ENCODE measurements at regions not wholly inside any gene's neighbourhood (a gene's known extent, or its start where the extent isn't known, plus 50 kb on each side); places are given as distances from the start of the nearest gene placed in this dataset.
"Not testable (repeated sequence)": the region's sequence is repeated elsewhere in the genome, so short reads cannot be mapped to it uniquely, and the experiment has no call there.

DNA sequence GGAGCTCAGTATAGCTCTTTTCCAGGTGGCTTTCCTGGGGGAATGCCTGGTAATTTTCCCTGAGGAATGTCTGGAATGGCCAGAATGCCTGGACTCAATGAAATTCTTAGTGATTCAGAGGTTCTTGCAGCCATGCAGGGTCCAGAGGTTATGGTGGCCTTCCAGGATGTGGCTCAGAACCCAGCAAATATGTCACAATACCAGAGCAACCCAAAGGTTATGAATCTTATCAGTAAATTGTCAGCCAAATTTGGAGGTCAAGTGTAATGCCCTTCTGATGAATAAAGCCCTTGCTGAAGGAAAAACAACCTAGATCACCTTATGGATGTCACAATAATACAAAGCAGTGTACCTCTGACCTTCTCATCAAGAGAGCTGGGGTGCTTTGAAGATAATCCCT is 100.3 kb downstream of the TMEM167A start:
- H3K9me3 Mint-ChIP-seq (ENCODE audit: insufficient read depth): peaks cover 25% of the 10 kb centered on the region
- DNase-seq; H3K36me3 Mint-ChIP-seq (ENCODE audit: low read depth); H3K4me3 Mint-ChIP-seq; ATAC-seq; H3K27ac Mint-ChIP-seq; POLR2A ChIA-PET; H3K27me3 Mint-ChIP-seq (ENCODE audit: low read depth); H3K4me1 Mint-ChIP-seq (ENCODE audit: low read depth); CTCF ChIA-PET: not testable (repeated sequence)

DNA sequence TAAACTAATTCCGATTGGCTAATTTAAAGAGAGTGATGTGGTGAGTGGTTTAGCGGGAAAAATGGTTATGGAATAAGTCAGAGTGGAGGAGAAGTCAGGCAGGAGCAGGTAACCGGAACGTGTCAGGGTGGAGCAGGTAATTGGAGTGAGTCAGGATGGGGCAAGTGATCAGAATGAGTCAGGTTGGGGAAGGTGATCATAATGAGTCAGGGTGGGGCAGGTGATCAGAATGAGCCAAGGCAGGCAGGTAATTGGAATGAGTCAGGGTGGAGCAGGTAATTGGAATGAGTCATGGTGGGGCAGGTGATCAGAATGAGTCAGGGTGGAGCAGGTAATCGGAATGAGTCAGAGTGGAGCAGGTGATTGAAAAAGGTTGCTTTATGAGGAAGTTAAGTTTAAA is 101.4 kb downstream of the TMEM167A start:
- Mint-ChIP-seq H3K4me3 (no peak overlapping the region), H3K36me3 (ENCODE audit: low read depth) (no peaks in the 10 kb centered on the region), H3K27me3 (ENCODE audit: low read depth) (no peaks in the 10 kb centered on the region), H3K9me3 (ENCODE audit: insufficient read depth) (peaks cover 25% of the 10 kb centered on the region), H3K27ac (no peak overlapping the region), H3K4me1 (ENCODE audit: low read depth) (no peaks in the 10 kb centered on the region)
- no peak for DNase-seq
- CTCF ChIA-PET: no interaction called here
- POLR2A ChIA-PET: no interaction called here
- no peak for ATAC-seq

DNA sequence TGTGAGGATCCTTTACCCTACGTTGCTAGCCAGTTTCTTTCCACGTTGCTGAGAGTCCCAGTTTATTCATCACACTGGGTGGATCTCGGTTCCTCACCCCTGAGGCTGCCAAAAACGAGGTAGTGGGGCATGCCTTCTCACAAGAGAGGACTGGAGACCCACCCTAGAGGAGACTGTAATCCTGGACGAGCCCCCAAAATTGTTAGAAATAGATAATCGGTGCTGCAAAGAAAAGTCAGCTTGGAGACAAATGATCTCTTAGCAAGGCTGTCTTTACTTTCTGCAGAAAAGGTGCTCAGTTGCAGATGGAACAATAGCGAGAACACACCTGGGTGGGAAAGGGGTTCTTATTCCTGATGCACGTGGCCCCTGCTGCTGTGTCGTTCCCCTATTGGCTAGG is 101.8 kb downstream of the TMEM167A start:
- ATAC-seq (no peak), DNase-seq (no peak)
- Mint-ChIP-seq H3K27me3 (ENCODE audit: low read depth) (no peaks in the 10 kb centered on the region), H3K36me3 (ENCODE audit: low read depth) (no peaks in the 10 kb centered on the region), H3K4me3 (no peak overlapping the region), H3K4me1 (ENCODE audit: low read depth) (no peaks in the 10 kb centered on the region), H3K27ac (no peak overlapping the region), H3K9me3 (ENCODE audit: insufficient read depth) (peaks cover 25% of the 10 kb centered on the region)
- ChIA-PET CTCF (no interaction called here), POLR2A (no interaction called here)

DNA sequence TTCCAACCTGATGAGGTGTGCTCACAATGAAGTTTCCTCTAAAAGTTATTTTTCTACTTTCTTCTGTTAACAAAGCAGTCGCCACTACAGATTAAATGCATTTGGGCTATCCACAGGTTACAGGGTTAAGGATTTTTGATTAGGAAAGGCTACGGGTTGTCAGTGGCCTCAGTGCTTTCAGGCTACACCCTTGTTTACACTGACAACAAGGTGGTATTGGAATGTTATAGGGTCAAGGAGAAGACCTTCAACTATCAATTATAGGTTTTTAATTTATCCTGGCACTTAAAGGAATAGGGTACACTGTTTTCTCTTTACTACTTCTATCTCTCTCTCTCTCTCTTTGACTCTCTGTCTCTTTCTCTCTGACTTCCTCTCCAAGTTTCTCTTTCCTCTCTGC is 102.8 kb downstream of the TMEM167A start:
- H3K27ac Mint-ChIP-seq; ATAC-seq; POLR2A ChIA-PET; DNase-seq; H3K4me1 Mint-ChIP-seq (ENCODE audit: low read depth); H3K4me3 Mint-ChIP-seq; CTCF ChIA-PET; H3K36me3 Mint-ChIP-seq (ENCODE audit: low read depth); H3K27me3 Mint-ChIP-seq (ENCODE audit: low read depth): not testable (repeated sequence)
- H3K9me3 Mint-ChIP-seq (ENCODE audit: insufficient read depth): peaks cover 25% of the 10 kb centered on the region

DNA sequence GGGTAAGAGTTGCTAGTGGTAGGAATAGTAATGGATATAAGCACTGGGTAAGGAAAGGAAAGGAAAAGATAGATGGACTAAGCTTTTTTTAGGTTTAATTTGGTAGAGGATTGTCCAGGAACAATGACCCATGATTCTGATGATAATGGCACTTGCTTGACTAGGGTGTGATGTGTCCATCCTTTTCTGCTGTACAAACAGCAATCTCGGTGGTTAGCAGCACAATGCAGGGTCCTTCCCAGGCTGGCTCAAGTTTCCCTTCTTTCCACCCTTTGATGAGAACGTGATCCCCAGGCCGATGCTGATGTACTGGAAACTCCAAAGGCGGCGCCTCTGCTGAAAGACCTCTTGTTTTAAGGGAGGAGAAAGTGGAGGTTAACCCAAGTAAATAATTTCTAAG is 105.3 kb downstream of the TMEM167A start:
- Mint-ChIP-seq H3K36me3 (ENCODE audit: low read depth) (no peaks in the 10 kb centered on the region), H3K9me3 (ENCODE audit: insufficient read depth) (peaks cover 25% of the 10 kb centered on the region), H3K4me3 (no peak overlapping the region), H3K4me1 (ENCODE audit: low read depth) (no peaks in the 10 kb centered on the region), H3K27me3 (ENCODE audit: low read depth) (no peaks in the 10 kb centered on the region), H3K27ac (no peak overlapping the region)
- DNase-seq (no peak), ATAC-seq (no peak)
- CTCF ChIA-PET: no interaction called here
- POLR2A ChIA-PET: no interaction called here

DNA sequence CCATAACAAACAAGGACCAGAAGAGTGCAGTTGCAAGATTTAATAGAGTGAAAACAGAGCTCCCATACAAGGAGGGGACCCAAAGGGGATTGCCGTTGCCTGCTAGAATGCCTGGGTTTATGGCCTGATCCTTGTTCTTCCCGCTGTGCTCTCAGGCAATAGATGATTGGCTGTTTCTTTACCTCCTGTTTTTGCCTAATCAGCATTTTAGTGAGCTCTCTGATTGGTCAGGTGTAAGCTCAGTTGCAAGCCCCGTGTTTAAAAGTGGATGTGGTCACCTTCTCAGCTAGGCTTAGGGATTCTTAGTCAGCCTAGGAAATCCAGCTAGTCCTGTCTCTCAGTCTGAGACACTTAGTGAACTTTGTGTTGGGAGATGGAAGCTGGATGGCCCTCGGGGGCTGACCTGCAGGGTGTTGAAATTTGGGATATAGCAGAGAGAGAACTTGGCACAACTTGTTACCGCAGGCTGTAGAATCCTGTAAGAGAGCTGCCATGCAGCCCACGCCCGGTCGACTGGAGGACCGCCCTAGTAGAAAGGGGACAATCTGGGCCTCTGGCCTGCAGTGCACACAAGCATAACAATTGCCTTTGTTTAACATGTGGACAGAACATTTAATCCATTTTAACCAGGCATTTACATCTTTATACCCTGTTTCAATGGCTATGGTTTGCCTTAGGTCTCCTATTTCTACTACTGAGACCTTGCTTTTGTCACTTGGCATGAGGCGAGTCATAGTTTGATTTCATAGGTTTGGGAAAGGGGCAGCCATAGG is 106.0 kb downstream of the TMEM167A start:
- H3K4me1 Mint-ChIP-seq (ENCODE audit: low read depth); H3K27ac Mint-ChIP-seq; DNase-seq; H3K36me3 Mint-ChIP-seq (ENCODE audit: low read depth); H3K4me3 Mint-ChIP-seq; POLR2A ChIA-PET; H3K27me3 Mint-ChIP-seq (ENCODE audit: low read depth); CTCF ChIA-PET; ATAC-seq: not testable (repeated sequence)
- peaks cover 24% of the 10 kb centered on the region for H3K9me3 Mint-ChIP-seq (ENCODE audit: insufficient read depth)

DNA sequence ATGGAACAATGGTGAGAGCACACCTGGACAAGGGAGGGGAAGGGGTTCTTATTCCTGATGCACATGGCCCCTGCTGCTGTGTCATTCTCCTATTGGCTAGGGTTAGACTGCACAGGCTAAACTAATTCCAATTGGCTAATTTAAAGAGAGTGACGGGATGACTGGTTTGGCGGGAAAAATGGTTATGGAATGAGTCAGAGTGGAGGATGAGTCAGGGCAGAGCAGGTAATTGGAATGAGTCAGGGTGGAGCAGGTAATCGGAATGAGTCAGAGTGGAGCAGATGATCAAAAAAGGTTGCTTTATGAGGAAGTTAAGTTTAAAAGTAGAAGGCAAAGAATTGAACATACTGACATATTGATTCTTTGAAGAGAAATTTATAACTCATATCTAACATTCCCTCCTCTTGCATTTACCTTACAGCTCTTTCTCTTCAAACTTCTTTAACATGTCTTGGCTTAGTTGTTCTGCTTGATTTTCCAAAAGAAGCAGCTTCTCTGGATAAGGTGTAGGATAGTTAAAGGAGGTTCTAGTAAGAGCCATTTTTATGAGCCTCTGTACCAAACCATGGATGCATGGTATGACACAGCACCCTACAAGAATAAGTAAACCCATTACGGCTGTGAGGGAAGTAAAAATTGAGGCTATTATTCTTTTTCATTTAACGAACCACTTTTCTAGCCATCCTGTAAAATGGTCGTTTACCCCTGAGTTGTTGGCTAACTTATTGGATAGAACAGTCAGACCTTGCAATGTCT is 107.8 kb downstream of the TMEM167A start:
- H3K36me3 Mint-ChIP-seq (ENCODE audit: low read depth); H3K4me1 Mint-ChIP-seq (ENCODE audit: low read depth); POLR2A ChIA-PET; H3K9me3 Mint-ChIP-seq (ENCODE audit: insufficient read depth); H3K27me3 Mint-ChIP-seq (ENCODE audit: low read depth); DNase-seq; H3K4me3 Mint-ChIP-seq; ATAC-seq; CTCF ChIA-PET; H3K27ac Mint-ChIP-seq: not testable (repeated sequence)

DNA sequence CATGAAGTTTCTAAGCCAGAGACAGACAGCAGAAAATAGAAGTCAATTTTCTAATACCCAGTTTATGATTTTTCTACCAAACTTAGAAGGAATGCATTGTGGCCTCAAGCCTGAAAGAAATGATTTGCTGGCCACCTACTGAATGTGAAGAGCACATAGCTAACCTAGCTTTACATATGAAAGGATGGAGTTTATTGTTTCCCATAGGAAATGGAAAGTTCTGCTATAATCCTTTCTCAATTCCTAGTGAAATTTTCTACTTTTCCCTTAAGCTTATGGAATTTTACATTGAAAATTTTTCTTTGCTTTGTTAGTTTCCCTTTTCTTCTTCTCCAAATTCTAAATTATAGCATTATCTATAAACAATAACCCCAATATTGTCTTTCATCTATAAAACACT is 110.1 kb downstream of the TMEM167A start:
- H3K4me1 Mint-ChIP-seq (ENCODE audit: low read depth): no peaks in the 10 kb centered on the region
- H3K27ac Mint-ChIP-seq: no peak overlapping the region
- no peak for ATAC-seq
- no peak overlapping the region for H3K4me3 Mint-ChIP-seq
- H3K27me3 Mint-ChIP-seq (ENCODE audit: low read depth): no peaks in the 10 kb centered on the region
- POLR2A ChIA-PET: no interaction called here
- H3K36me3 Mint-ChIP-seq (ENCODE audit: low read depth): no peaks in the 10 kb centered on the region
- no peaks in the 10 kb centered on the region for H3K9me3 Mint-ChIP-seq (ENCODE audit: insufficient read depth)
- no peak for DNase-seq
- CTCF ChIA-PET: no interaction called here

DNA sequence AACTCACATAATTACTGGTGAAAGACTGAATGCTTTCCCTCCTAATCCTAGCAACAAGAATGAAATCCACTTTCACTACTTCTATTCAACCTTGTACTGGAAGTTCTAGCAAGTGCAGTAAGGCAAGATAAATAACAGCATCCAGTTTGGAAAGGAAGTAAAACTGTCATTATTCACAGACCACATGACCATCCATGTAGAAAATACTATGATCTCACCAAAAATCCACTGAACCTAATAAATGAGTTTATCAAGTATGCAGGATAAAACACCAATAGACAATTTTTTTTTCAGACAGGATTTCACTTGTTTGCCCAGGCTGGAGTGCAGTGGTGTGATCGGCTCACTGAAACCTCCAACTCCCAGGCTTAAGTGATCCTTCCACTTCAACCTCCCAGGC is 117.7 kb downstream of the TMEM167A start:
- Mint-ChIP-seq H3K4me1 (ENCODE audit: low read depth) (no peaks in the 10 kb centered on the region), H3K36me3 (ENCODE audit: low read depth) (peaks cover 2% of the 10 kb centered on the region), H3K27me3 (ENCODE audit: low read depth) (no peaks in the 10 kb centered on the region), H3K4me3 (no peak overlapping the region), H3K27ac (no peak overlapping the region), H3K9me3 (ENCODE audit: insufficient read depth) (peaks cover 4% of the 10 kb centered on the region)
- ChIA-PET POLR2A (no interaction called here), CTCF (no interaction called here)
- ATAC-seq (no peak), DNase-seq (no peak)

DNA sequence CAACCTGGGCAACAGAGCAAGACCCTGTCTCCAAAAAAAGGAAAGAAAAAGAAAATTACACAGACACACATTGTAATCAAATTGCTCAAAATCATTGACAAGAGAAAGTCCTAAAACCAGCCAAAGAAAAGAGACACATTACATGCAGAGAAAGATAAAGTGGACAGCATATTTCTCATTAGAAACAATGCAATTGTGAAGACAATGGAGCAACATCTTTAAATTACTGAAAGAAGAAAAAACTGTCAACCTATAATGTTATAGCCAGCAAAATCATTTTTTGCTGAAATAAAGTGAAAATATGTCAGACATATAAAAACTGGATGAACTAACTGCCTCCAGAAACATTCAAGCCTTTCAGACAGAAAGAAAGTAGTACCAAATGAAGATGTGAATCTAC is 120.6 kb downstream of the TMEM167A start:
- Mint-ChIP-seq H3K9me3 (ENCODE audit: insufficient read depth) (peaks cover 4% of the 10 kb centered on the region), H3K36me3 (ENCODE audit: low read depth) (peaks cover 2% of the 10 kb centered on the region), H3K27ac (no peak overlapping the region), H3K4me3 (no peak overlapping the region), H3K4me1 (ENCODE audit: low read depth) (no peaks in the 10 kb centered on the region), H3K27me3 (ENCODE audit: low read depth) (no peaks in the 10 kb centered on the region)
- POLR2A ChIA-PET: interaction anchor here (0.8 kb wide), 1 partner anchor 59 kb away, joined by 4 read pairs; no protein-coding TSS in a partner anchor
- CTCF ChIA-PET: no interaction called here
- ATAC-seq (no peak), DNase-seq (no peak)

DNA sequence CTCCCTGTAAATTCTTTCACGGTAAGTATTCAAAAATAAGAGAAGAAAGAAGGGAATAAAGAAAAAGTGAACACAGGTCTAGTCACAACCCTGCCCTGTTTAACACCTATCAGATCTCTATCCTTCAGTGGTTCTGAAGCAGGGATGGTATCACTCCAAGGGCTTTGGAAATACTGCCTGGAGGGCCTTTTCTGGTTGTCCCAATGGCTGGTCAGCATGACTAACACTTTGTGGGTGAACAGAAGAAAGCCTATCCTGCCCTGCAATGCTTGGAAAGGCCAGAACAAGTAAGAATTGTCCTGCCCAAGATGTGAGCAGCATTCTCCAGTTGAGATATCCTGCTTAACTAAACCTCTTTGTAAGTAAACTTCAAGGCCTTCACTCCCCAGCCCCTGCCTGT is 124.9 kb downstream of the TMEM167A start:
- Mint-ChIP-seq H3K36me3 (ENCODE audit: low read depth) (peaks cover 2% of the 10 kb centered on the region), H3K27ac (no peak overlapping the region), H3K9me3 (ENCODE audit: insufficient read depth) (peaks cover 2% of the 10 kb centered on the region), H3K4me1 (ENCODE audit: low read depth) (no peaks in the 10 kb centered on the region), H3K27me3 (ENCODE audit: low read depth) (no peaks in the 10 kb centered on the region), H3K4me3 (no peak overlapping the region)
- DNase-seq (no peak), ATAC-seq (no peak)
- CTCF ChIA-PET: no interaction called here
- POLR2A ChIA-PET: no interaction called here

DNA sequence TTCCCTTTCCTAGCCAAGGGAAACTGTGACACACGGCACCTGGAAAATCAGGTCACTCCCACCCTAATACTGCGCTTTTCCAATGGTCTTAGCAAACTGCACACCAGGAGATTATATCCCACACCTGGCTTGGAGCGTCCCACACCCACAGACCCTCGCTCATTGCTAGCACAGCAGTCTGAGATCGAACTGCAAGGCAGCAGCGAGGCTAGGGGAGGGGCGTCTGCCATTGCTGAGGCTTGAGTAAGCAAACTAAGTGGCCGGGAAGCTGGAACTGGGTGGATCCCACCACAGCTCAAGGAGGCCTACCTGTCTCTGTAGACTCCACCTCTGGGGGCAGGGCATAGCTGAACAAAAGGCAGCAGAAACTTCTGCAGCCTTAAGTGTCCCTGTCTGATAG is 132.9 kb downstream of the TMEM167A start:
- H3K4me3 Mint-ChIP-seq; POLR2A ChIA-PET; H3K9me3 Mint-ChIP-seq (ENCODE audit: insufficient read depth); CTCF ChIA-PET; H3K4me1 Mint-ChIP-seq (ENCODE audit: low read depth); DNase-seq; ATAC-seq; H3K36me3 Mint-ChIP-seq (ENCODE audit: low read depth); H3K27me3 Mint-ChIP-seq (ENCODE audit: low read depth); H3K27ac Mint-ChIP-seq: not testable (repeated sequence)

Measured in activated CD8-positive, alpha-beta T cell treated with anti-CD3 and anti-CD28 coated beads, Interleukin-2, amount 10 ng/mL, durations not matched to agents 7 days and 5 days (primary cell).